MCF 10A (cell line): ENCODE measurements at regions not wholly inside any gene's neighbourhood (a gene's known extent, or its start where the extent isn't known, plus 50 kb on each side); places are given as distances from the start of the nearest gene placed in this dataset.

ENCODE experiments used
- BruUV-seq: library from RNA; stranded (reverse); fragments of 400-500 nt; replicated peaks from 2 replicates; lab custom pipeline; 2021; lab: Mats Ljungman, UMichigan
- CTCF ChIA-PET: fragments of 300-600 bp; sonication (Branson Sonifier 250); formaldehyde crosslinking; extraction: SDS; loops from one replicate; lab custom pipeline; 2021; ENCODE audit warnings: antibody characterized with exemption, inconsistent platforms; lab: Yijun Ruan, JAX
- POLR2A ChIA-PET: fragments of 300-600, 350-650 bp; sonication (Branson Sonifier 250); formaldehyde crosslinking; extraction: SDS; loops from one replicate; lab custom pipeline; 2020; ENCODE audit warnings: antibody characterized with exemption, inconsistent platforms; lab: Yijun Ruan, JAX
- DNase-seq: peaks from one replicate; pipeline ENCODE4 v3.0.0-alpha.2; 2018; ENCODE audit not compliant: unreplicated experiment
- H3K27ac Mint-ChIP-seq: one replicate; pipeline ENCODE4 v1.8.0; 2022; ENCODE audit warnings: mild to moderate bottlenecking, low read depth, mixed read lengths; ENCODE audit not compliant: unreplicated experiment
- H3K27me3 Mint-ChIP-seq: one replicate; pipeline ENCODE4 v1.8.0; 2022; ENCODE audit warnings: mixed read lengths; ENCODE audit not compliant: insufficient read depth, unreplicated experiment
- H3K36me3 Mint-ChIP-seq: one replicate; pipeline ENCODE4 v1.8.0; 2022; ENCODE audit warnings: mild to moderate bottlenecking, moderate library complexity, mixed read lengths; ENCODE audit not compliant: insufficient read depth, unreplicated experiment
- H3K4me1 Mint-ChIP-seq: one replicate; pipeline ENCODE4 v1.8.0; 2022; ENCODE audit warnings: mixed read lengths; ENCODE audit not compliant: insufficient read depth, unreplicated experiment
- H3K4me3 Mint-ChIP-seq: one replicate; pipeline ENCODE4 v1.8.0; 2022; ENCODE audit warnings: mild to moderate bottlenecking, moderate library complexity, mixed read lengths; ENCODE audit not compliant: unreplicated experiment
- H3K9me3 Mint-ChIP-seq: one replicate; pipeline ENCODE4 v1.8.0; 2022; ENCODE audit warnings: mixed read lengths; ENCODE audit not compliant: unreplicated experiment
- CTCF ChIP-seq: fragments of 200-600 bp; IDR thresholded peaks from one replicate; pipeline ENCODE4 v1.8.0; 2022; ENCODE audit warnings: antibody characterized with exemption, mild to moderate bottlenecking; ENCODE audit not compliant: unreplicated experiment
- intact Hi-C: fragments of 100-400 bp; cut with micrococcal nuclease; formaldehyde crosslinking; loops from 2 replicates; pipeline ENCODE4 v1.14.1; 2022

GRCh38 chr11:23181022-23181807, 320.9 kb upstream of the CCDC179 start:
- ChIA-PET CTCF (no interaction called here), POLR2A (no interaction called here)
- BruUV-seq, result no TSS peak
- TF ChIP-seq CTCF, result no peak
- Mint-ChIP-seq H3K4me1 (no peaks in the 10 kb centered on the region), H3K27me3 (no peaks in the 10 kb centered on the region), H3K36me3 (peaks cover 7% of the 10 kb centered on the region), H3K4me3 (no peak overlapping the region), H3K27ac (no peak overlapping the region), H3K9me3 (peaks cover 30% of the 10 kb centered on the region)
- no peak for DNase-seq
- intact Hi-C loops, result no loop called here

GRCh38 chr11:23192256-23192655, 332.0 kb upstream of the CCDC179 start:
- Mint-ChIP-seq H3K9me3 (peaks cover 28% of the 10 kb centered on the region), H3K4me1 (no peaks in the 10 kb centered on the region), H3K4me3 (no peak overlapping the region), H3K27ac (no peak overlapping the region), H3K36me3 (peaks cover under 1% of the 10 kb centered on the region), H3K27me3 (no peaks in the 10 kb centered on the region)
- ChIA-PET POLR2A (no interaction called here), CTCF (no interaction called here)
- TF ChIP-seq CTCF, result no peak
- DNase-seq, result peak; percentile 0
- BruUV-seq, result no TSS peak
- intact Hi-C loops, result no loop called here

- Mint-ChIP-seq H3K27me3 (no peaks in the 10 kb centered on the region), H3K27ac (no peak overlapping the region), H3K4me1 (no peaks in the 10 kb centered on the region), H3K36me3 (no peaks in the 10 kb centered on the region), H3K4me3 (no peak overlapping the region), H3K9me3 (peaks cover 18% of the 10 kb centered on the region)
- BruUV-seq, result no TSS peak
- CTCF ChIA-PET, result interaction anchor here (0.6 to 0.8 kb wide), 2 partner anchors 15 to 397 kb away, joined by 3 to 4 read pairs; no protein-coding TSS in a partner anchor
- TF ChIP-seq CTCF, result no peak
- intact Hi-C loops, result no loop called here
- POLR2A ChIA-PET, result no interaction called here
- DNase-seq, result no peak
Measured at GRCh38 chr11:23201936-23202522, 341.8 kb upstream of the CCDC179 start.

- H3K9me3 Mint-ChIP-seq, result peaks cover 16% of the 10 kb centered on the region
- no peaks in the 10 kb centered on the region for H3K36me3 Mint-ChIP-seq
- no peaks in the 10 kb centered on the region for H3K4me1 Mint-ChIP-seq
- no peak for TF ChIP-seq CTCF
- ChIA-PET CTCF (no interaction called here), POLR2A (no interaction called here)
- intact Hi-C loops, result no loop called here
- no peak for DNase-seq
- H3K4me3 Mint-ChIP-seq, result no peak overlapping the region
- H3K27ac Mint-ChIP-seq, result no peak overlapping the region
- no peaks in the 10 kb centered on the region for H3K27me3 Mint-ChIP-seq
- BruUV-seq, result no TSS peak
Measured at GRCh38 chr11:23202611-23203010, 342.3 kb upstream of the CCDC179 start.
